ENCODE measurements at regions not wholly inside any gene's neighbourhood (a gene's known extent, or its start where the extent isn't known, plus 50 kb on each side); places are given as distances from the start of the nearest gene placed in this dataset.

GRCh38 chr6:141326426-141326825, 806.3 kb upstream of the GJE1 start:
- no peak for DNase-seq (ENCODE audit: low read depth, low spot score)

- no peak for DNase-seq (ENCODE audit: low read depth, low spot score)
Measured at GRCh38 chr6:141321493-141322347, 811.0 kb upstream of the GJE1 start.

GRCh38 chr6:141316236-141316635, 816.5 kb upstream of the GJE1 start:
- DNase-seq (ENCODE audit: low read depth, low spot score), result no peak

- DNase-seq (ENCODE audit: low read depth, low spot score), result no peak
Measured at GRCh38 chr6:141313986-141314385, 818.7 kb upstream of the GJE1 start.

GRCh38 chr6:141309295-141309694, 823.4 kb upstream of the GJE1 start:
- DNase-seq (ENCODE audit: low read depth, low spot score), result no peak

GRCh38 chr6:141307309-141307998, 825.3 kb upstream of the GJE1 start:
- no peak for DNase-seq (ENCODE audit: low read depth, low spot score)

GRCh38 chr6:141303907-141304306, 828.8 kb upstream of the GJE1 start:
- DNase-seq (ENCODE audit: low read depth, low spot score), result no peak

- no peak for DNase-seq (ENCODE audit: low read depth, low spot score)
Measured at GRCh38 chr6:141301779-141302178, 830.9 kb upstream of the GJE1 start.

GRCh38 chr6:141290941-141291721, 841.6 kb upstream of the GJE1 start:
- no peak for DNase-seq (ENCODE audit: low read depth, low spot score)

GRCh38 chr6:141288947-141289346, 843.8 kb upstream of the GJE1 start:
- no peak for DNase-seq (ENCODE audit: low read depth, low spot score)

GRCh38 chr6:141282263-141282662, 850.5 kb upstream of the GJE1 start:
- no peak for DNase-seq (ENCODE audit: low read depth, low spot score)

GRCh38 chr6:141269684-141270083, 863.0 kb upstream of the GJE1 start:
- no peak for DNase-seq (ENCODE audit: low read depth, low spot score)

GRCh38 chr6:141267420-141267819, 865.3 kb upstream of the GJE1 start:
- DNase-seq (ENCODE audit: low read depth, low spot score), result no peak

- DNase-seq (ENCODE audit: low read depth, low spot score), result no peak
Measured at GRCh38 chr6:141265756-141266623, 866.7 kb upstream of the GJE1 start.

- no peak for DNase-seq (ENCODE audit: low read depth, low spot score)
Measured at GRCh38 chr6:141264101-141264500, 868.6 kb upstream of the GJE1 start.

- DNase-seq (ENCODE audit: low read depth, low spot score), result no peak
Measured at GRCh38 chr6:141261672-141262060, 871.1 kb upstream of the GJE1 start.

GRCh38 chr6:141261016-141261671, 871.6 kb upstream of the GJE1 start:
- DNase-seq (ENCODE audit: low read depth, low spot score), result no peak

- DNase-seq (ENCODE audit: low read depth, low spot score), result no peak
Measured at GRCh38 chr6:141260627-141261015, 872.1 kb upstream of the GJE1 start.

- no peak for DNase-seq (ENCODE audit: low read depth, low spot score)
Measured at GRCh38 chr6:141259807-141260206, 872.9 kb upstream of the GJE1 start.

- no peak for DNase-seq (ENCODE audit: low read depth, low spot score)
Measured at GRCh38 chr6:141259091-141259490, 873.6 kb upstream of the GJE1 start.

- DNase-seq (ENCODE audit: low read depth, low spot score), result no peak
Measured at GRCh38 chr6:141258516-141258915, 874.2 kb upstream of the GJE1 start.
